Spleen (tissue), 11 donors: ENCODE measurements at regions not wholly inside any gene's neighbourhood (a gene's known extent, or its start where the extent isn't known, plus 50 kb on each side); places are given as distances from the start of the nearest gene placed in this dataset.

Experiments used
- DNase-seq: peaks from one replicate; pipeline ENCODE4 v3.0.0-alpha.2; 2020
- H3K27ac ChIP-seq, 8 donors: fragments of 200-600 bp; sonication (generic) in 7 of 8; 1 replicate in 4 of 8; 2 replicates in 4 of 8; pipeline versions ENCODE4 v1.5.0 to v1.8.0; 2016 to 2021; ENCODE audit warnings: inconsistent platforms in 4 of 8, mild to moderate bottlenecking in 4 of 8, moderate library complexity in 1 of 8
- H3K27me3 ChIP-seq, 7 donors: fragments of 200-600 bp; sonication (generic) in 6 of 7; replicated peaks in 1 of 7; 1 replicate in 4 of 7; 2 replicates in 3 of 7; pipeline versions ENCODE4 v1.5.0 to v1.8.0; 2016 to 2021; ENCODE audit warnings: inconsistent platforms in 3 of 7, mild to moderate bottlenecking in 1 of 7
- H3K36me3 ChIP-seq, 6 donors: fragments of 200-600 bp; sonication (generic) in 5 of 6; 1 replicate in 4 of 6; 2 replicates in 2 of 6; pipeline versions ENCODE4 v1.5.0 to v1.8.0; 2016 to 2021; ENCODE audit warnings: inconsistent platforms in 2 of 6
- H3K4me1 ChIP-seq, 6 donors: fragments of 200-600 bp; sonication (generic) in 5 of 6; 1 replicate in 3 of 6; 2 replicates in 3 of 6; pipeline versions ENCODE4 v1.5.0 to v1.8.0; 2016 to 2021; ENCODE audit warnings: inconsistent platforms in 3 of 6
- H3K4me3 ChIP-seq, 8 donors: fragments of 200-600 bp; sonication (generic) in 7 of 8; 1 replicate in 4 of 8; 2 replicates in 4 of 8; pipeline versions ENCODE4 v1.5.0 to v1.8.0; 2016 to 2021; ENCODE audit warnings: inconsistent platforms in 4 of 8, mild to moderate bottlenecking in 4 of 8, moderate library complexity in 2 of 8
- H3K9me3 ChIP-seq, 8 donors: fragments of 200-600 bp; sonication (generic) in 7 of 8; 1 replicate in 4 of 8; 2 replicates in 4 of 8; pipeline versions ENCODE4 v1.5.0 to v1.8.0; 2016 to 2021; ENCODE audit warnings: inconsistent platforms in 4 of 8
- POLR2A ChIP-seq, 3 donors: fragments of 450-650 bp; IDR thresholded peaks; one replicate each; pipeline ENCODE4 v1.5.1; 2017; ENCODE audit warnings: antibody characterized with exemption in 3 of 3, mild to moderate bottlenecking in 1 of 3
- POLR2AphosphoS5 ChIP-seq, 3 donors: sonication (generic); formaldehyde crosslinking; IDR thresholded peaks; one replicate each; pipeline ENCODE4 v1.5.1; 2017; ENCODE audit warnings: antibody characterized with exemption in 3 of 3
- WGBS, 5 donors: extraction: QIAGEN DNeasy Blood & Tissue Kit in 3 of 5; methylation state at CpG; one replicate each; pipeline versions ENCODE4 v1.1.5 to v1.1.7; 2013 to 2018; 5-methylcytosine and 5-hydroxymethylcytosine counted together
- intact Hi-C: fragments of 100-400 bp; cut with DNase I; formaldehyde crosslinking; loops from one replicate; pipeline ENCODE4 v1.15.0; 2023; ENCODE audit warnings: low total_unique reads
- TF ChIP-seq, protein P1 (sequence below), 11 experiments: fragments of 200-600 bp in 7 of 11; fragments of 450-650 bp in 4 of 11; sonication (generic) in 4 of 11; IDR thresholded peaks in 8 of 11; conservative IDR thresholded peaks in 3 of 11; 1 replicate in 7 of 11; 2 replicates in 4 of 11; pipeline versions ENCODE4 v1.4.0 to v1.8.0; 2016 to 2021; ENCODE audit warnings: antibody characterized with exemption in 11 of 11, inconsistent platforms in 4 of 11, mild to moderate bottlenecking in 1 of 11
- donor health status: healthy with polysubstance abuse.
- donor health status: DM: no; HTN: no; CAD: no; lungs with moderate emphysema.
- donor health status: DM: no; HTN: no; CAD: no.
- donor health status: Bipolar disorder and iron deficiency.
- donor health status: healthy.
- donor health status: DM: no; HTN: no; CAD: no.
- donor health status: DM: yes; HTN: yes; CAD: no.

DNA sequence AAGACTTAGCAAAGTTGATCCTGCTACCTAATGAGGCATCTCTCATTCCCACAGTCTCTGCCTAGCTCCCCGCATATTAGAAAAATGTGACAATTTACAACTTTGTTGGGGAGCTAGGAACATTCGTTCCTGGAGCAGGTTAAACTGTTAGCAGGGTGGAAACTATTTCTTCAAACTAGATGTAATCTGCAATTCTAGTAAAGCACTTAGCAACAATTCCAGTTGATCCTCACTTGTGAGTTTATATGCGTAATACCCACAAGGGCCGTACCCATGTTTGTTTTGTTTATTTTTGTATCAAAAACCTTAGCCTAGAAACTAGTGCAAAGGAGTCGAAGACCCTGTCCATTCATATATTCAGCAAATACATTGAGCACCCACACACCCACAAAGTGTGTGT is 175.8 kb upstream of the DMAC1 start:
- Histone ChIP-seq H3K4me3 (no peak overlapping the region), H3K27me3 (no peaks in the 10 kb centered on the region), H3K36me3 (no peaks in the 10 kb centered on the region), H3K27ac (peak overlapping the region in 6 of 8 donors; percentile 72 to 88 (median 80)), H3K9me3 (no peaks in the 10 kb centered on the region), H3K4me1 (peaks cover 14 to 52% (median 43%) of the 10 kb centered on the region in 6 donors)
- intact Hi-C loops = no loop called here
- WGBS, 5 donors = 87 to 92% (median 89%) methylated on average over 5 of the region's 5 CpGs
- TF ChIP-seq POLR2AphosphoS5 (IDR thresholded peaks at IDR 0.05) = no peak
- TF ChIP-seq, protein P1, sequence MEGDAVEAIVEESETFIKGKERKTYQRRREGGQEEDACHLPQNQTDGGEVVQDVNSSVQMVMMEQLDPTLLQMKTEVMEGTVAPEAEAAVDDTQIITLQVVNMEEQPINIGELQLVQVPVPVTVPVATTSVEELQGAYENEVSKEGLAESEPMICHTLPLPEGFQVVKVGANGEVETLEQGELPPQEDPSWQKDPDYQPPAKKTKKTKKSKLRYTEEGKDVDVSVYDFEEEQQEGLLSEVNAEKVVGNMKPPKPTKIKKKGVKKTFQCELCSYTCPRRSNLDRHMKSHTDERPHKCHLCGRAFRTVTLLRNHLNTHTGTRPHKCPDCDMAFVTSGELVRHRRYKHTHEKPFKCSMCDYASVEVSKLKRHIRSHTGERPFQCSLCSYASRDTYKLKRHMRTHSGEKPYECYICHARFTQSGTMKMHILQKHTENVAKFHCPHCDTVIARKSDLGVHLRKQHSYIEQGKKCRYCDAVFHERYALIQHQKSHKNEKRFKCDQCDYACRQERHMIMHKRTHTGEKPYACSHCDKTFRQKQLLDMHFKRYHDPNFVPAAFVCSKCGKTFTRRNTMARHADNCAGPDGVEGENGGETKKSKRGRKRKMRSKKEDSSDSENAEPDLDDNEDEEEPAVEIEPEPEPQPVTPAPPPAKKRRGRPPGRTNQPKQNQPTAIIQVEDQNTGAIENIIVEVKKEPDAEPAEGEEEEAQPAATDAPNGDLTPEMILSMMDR (IDR thresholded peaks at IDR 0.05 in 8 of 11, conservative IDR thresholded peaks at IDR 0.05 in 3 of 11) = no peak
- no peak for TF ChIP-seq POLR2A (IDR thresholded peaks at IDR 0.05)
- DNase-seq = no peak

DNA sequence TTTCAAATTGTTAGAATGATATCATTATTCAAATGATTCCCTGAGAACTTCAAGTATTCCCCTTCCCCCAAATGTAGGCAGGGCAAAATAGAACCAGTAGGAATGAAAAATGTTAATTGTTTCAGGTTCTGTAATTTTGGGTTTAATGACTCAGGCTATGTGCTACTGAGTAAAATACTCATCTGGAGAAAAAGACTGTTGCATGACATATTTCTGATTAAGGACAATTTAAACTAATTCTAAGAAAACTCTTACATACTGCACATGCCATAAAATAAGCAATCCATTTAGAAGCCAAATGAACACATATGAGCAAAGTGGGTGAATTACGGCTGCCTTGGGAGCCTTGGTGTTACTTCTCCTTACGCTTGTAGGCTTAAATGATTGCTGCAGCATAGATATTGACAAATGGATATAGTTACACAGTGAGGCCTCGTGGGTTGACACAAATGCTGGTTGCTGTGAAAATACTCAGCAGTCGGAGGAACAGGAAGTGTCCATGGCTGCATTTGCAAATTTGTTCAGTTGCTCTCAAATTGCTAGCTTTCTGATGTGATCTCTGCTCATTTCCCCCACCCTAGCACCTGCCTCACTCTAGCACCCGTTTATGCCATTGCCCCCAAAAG is 174.9 kb upstream of the DMAC1 start:
- Histone ChIP-seq H3K4me3 (no peak overlapping the region), H3K27ac (peak overlapping the region; percentile 20 to 88 (median 76)), H3K4me1 (peaks cover 14 to 52% (median 43%) of the 10 kb centered on the region in 6 donors), H3K36me3 (no peaks in the 10 kb centered on the region), H3K27me3 (no peaks in the 10 kb centered on the region), H3K9me3 (no peaks in the 10 kb centered on the region)
- WGBS, 5 donors = 18 to 30% (median 24%) methylated on average over 5 of the region's 5 CpGs
- peak; percentile 73 for DNase-seq
- TF ChIP-seq POLR2AphosphoS5 (IDR thresholded peaks at IDR 0.05) (peak in 1 of 3 donors; percentile 73), POLR2A (IDR thresholded peaks at IDR 0.05) (peak in 1 of 3 donors; percentile 48)
- TF ChIP-seq, protein P1 (IDR thresholded peaks at IDR 0.05 in 8 of 11, conservative IDR thresholded peaks at IDR 0.05 in 3 of 11) = no peak
- intact Hi-C loops = no loop called here

DNA sequence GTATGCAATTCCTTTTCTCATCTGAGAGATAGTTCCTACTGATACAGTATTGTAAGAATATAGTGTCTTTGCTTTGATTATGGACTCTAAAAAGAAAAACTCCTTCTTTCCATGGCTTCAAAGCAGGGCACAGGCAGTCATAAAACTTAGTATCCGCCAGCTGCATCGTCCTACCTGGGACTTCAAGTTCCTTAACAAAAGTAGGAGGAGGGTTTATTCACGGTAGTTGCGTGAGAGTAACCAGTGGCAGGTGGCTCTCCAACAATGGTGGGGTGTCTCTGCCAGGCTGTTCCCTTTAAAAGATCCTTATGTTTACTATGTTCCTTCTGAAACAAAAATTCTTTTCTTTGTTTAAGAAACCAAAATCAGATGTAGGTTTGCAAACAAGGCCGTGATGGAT is 173.5 kb upstream of the DMAC1 start:
- TF ChIP-seq POLR2A (IDR thresholded peaks at IDR 0.05) (no peak), POLR2AphosphoS5 (IDR thresholded peaks at IDR 0.05) (no peak)
- TF ChIP-seq, protein P1 (IDR thresholded peaks at IDR 0.05 in 8 of 11, conservative IDR thresholded peaks at IDR 0.05 in 3 of 11) = no peak
- no peak for DNase-seq

DNA sequence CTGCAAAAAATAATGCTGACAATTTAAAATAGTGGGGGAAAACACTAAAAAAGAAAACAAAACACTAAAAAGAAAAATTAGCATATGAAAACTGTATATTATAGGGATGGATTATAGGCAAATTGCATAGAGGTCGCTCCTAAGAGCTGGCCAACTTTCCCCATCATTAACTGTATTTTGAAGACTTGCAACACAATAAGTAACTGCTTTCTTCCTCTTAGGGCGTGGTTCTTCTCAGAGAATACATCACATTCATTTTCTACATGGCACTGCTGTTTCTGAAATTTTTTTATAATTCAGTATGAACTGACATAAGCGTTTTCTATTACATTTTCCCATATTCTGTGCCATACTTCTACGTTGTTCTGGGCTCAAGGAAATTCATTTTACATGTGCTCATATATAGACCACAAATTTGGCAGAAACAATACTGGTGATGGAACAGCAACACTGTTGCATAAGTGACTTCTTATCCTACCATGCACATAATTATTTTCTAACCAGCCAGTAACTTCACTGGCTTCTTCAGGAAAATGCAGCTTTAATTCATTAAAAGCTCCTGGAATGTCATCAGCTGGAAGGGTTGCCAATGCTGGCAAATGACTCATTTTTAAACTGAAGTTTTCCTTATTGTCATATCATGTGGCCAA is 171.2 kb upstream of the DMAC1 start:
- Histone ChIP-seq H3K4me1 (peaks cover 7 to 36% (median 21%) of the 10 kb centered on the region in 6 donors), H3K27me3 (no peaks in the 10 kb centered on the region), H3K27ac (peak overlapping the region in 1 of 8 donors; percentile 1), H3K36me3 (no peaks in the 10 kb centered on the region), H3K4me3 (no peak overlapping the region), H3K9me3 (no peaks in the 10 kb centered on the region)
- TF ChIP-seq POLR2AphosphoS5 (IDR thresholded peaks at IDR 0.05) = no peak
- TF ChIP-seq, protein P1 (IDR thresholded peaks at IDR 0.05 in 8 of 11, conservative IDR thresholded peaks at IDR 0.05 in 3 of 11) = no peak
- intact Hi-C loops = no loop called here
- WGBS, 5 donors = 48 to 68% (median 61%) methylated on average over 4 of the region's 4 CpGs
- DNase-seq = no peak

More for the DNA sequence above, 173.5 kb upstream of the DMAC1 start:
- no peaks in the 10 kb centered on the region for H3K27me3 ChIP-seq
- H3K4me3 ChIP-seq = no peak overlapping the region
- H3K9me3 ChIP-seq = no peaks in the 10 kb centered on the region
- H3K27ac ChIP-seq = peak overlapping the region in 1 of 8 donors; percentile 84
- 80 to 90% (median 87%) methylated on average over 5 of the region's 5 CpGs for WGBS, 5 donors
- intact Hi-C loops = no loop called here
- H3K36me3 ChIP-seq = no peaks in the 10 kb centered on the region
- peaks cover 14 to 52% (median 43%) of the 10 kb centered on the region in 6 donors for H3K4me1 ChIP-seq
